Cardiac septum (tissue), 1 donor: ENCODE measurements at regions not wholly inside any gene's neighbourhood (a gene's known extent, or its start where the extent isn't known, plus 50 kb on each side); places are given as distances from the start of the nearest gene placed in this dataset.
"Not testable (repeated sequence)": the region's sequence is repeated elsewhere in the genome, so short reads cannot be mapped to it uniquely, and the experiment has no call there.

Experiments
- DNase-seq: peaks from one replicate; pipeline ENCODE4 v3.0.0-alpha.2; 2020; ENCODE audit warnings: low spot score
- intact Hi-C: fragments of 100-400 bp; cut with DNase I; formaldehyde crosslinking; loops from one replicate; pipeline ENCODE4 v1.14.0; 2022
- donor health status: DM: no; HTN: no; CAD: no.

GRCh38 chr1:166671627-166672026, 167.6 kb upstream of the POGK start:
- no peak for DNase-seq
- intact Hi-C loops: no loop called here

GRCh38 chr1:166673722-166674121, 165.6 kb upstream of the POGK start:
- no peak for DNase-seq
- intact Hi-C loops: no loop called here

GRCh38 chr1:166675213-166675612, 164.1 kb upstream of the POGK start:
- no peak for DNase-seq
- intact Hi-C loops: no loop called here

GRCh38 chr1:166676981-166677380, 162.3 kb upstream of the POGK start:
- DNase-seq: no peak
- intact Hi-C loops: no loop called here

GRCh38 chr1:166679369-166679768, 159.9 kb upstream of the POGK start:
- no peak for DNase-seq
- intact Hi-C loops: no loop called here

- intact Hi-C loops: no loop called here
- DNase-seq: no peak
These were observed 156.7 kb upstream of the POGK start for GRCh38 chr1:166682588-166682987.

GRCh38 chr1:166684669-166685068, 154.6 kb upstream of the POGK start:
- DNase-seq, intact Hi-C loops: not testable (repeated sequence)

GRCh38 chr1:166685200-166685599, 154.1 kb upstream of the POGK start:
- intact Hi-C loops: no loop called here
- DNase-seq: no peak

GRCh38 chr1:166685891-166686290, 153.4 kb upstream of the POGK start:
- intact Hi-C loops, DNase-seq: not testable (repeated sequence)

- not testable (repeated sequence) for DNase-seq
These were observed 148.7 kb upstream of the POGK start for GRCh38 chr1:166690596-166690995.

GRCh38 chr1:166691476-166691875, 147.8 kb upstream of the POGK start:
- intact Hi-C loops: no loop called here
- no peak for DNase-seq

More at GRCh38 chr1:166690596-166690995, 148.7 kb upstream of the POGK start:
- intact Hi-C loops: not testable (repeated sequence)

- no peak for DNase-seq
- intact Hi-C loops: no loop called here
These were observed 146.9 kb upstream of the POGK start for GRCh38 chr1:166692346-166692745.

- intact Hi-C loops: no loop called here
- no peak for DNase-seq
These were observed 146.1 kb upstream of the POGK start for GRCh38 chr1:166693158-166693557.

- no peak for DNase-seq
- intact Hi-C loops: no loop called here
These were observed 145.5 kb upstream of the POGK start for GRCh38 chr1:166693673-166694297.

- intact Hi-C loops: no loop called here
- no peak for DNase-seq
These were observed 144.2 kb upstream of the POGK start for GRCh38 chr1:166695115-166695514.

GRCh38 chr1:166695834-166696233, 143.4 kb upstream of the POGK start:
- intact Hi-C loops, DNase-seq: not testable (repeated sequence)

- no peak for DNase-seq
- intact Hi-C loops: no loop called here
These were observed 140.5 kb upstream of the POGK start for GRCh38 chr1:166698771-166699170.

- intact Hi-C loops: no loop called here
- DNase-seq: no peak
These were observed 139.7 kb upstream of the POGK start for GRCh38 chr1:166699613-166700012.

GRCh38 chr1:166700696-166701095, 138.6 kb upstream of the POGK start:
- intact Hi-C loops: no loop called here
- DNase-seq: no peak

- intact Hi-C loops: loop anchor here (1.0 kb wide), 1 partner anchor 14 kb away; no protein-coding TSS in a partner anchor
- no peak for DNase-seq
These were observed 137.6 kb upstream of the POGK start for GRCh38 chr1:166701603-166702100.

- intact Hi-C loops: no loop called here
- no peak for DNase-seq
These were observed 136.1 kb upstream of the POGK start for GRCh38 chr1:166703141-166703540.
